A549 (cell line): ENCODE measurements at regions not wholly inside any gene's neighbourhood (a gene's known extent, or its start where the extent isn't known, plus 50 kb on each side); places are given as distances from the start of the nearest gene placed in this dataset.

Experiments used
- EP300 ChIP-seq, 2 experiments: fragments of >200 bp; sonication (Bioruptor Twin); formaldehyde crosslinking; IDR thresholded peaks; 2 replicates in 1 of 2; 3 replicates in 1 of 2; pipeline ENCODE4 v1.6.1; 2016 to 2017
- HDAC2 ChIP-seq: fragments of 200-600 bp; sonication (generic); IDR thresholded peaks from 2 replicates; pipeline ENCODE4 v1.6.1; 2016
- HOXA7 ChIP-seq: fragments of 250-450 bp; sonication (Bioruptor Pico); IDR thresholded peaks from 2 replicates; pipeline ENCODE4 v1.5.0; 2020; ENCODE audit warnings: mild to moderate bottlenecking, moderate library complexity
- HOXB5 ChIP-seq: fragments of 250-450 bp; sonication (Bioruptor Pico); IDR thresholded peaks from 2 replicates; pipeline ENCODE4 v1.5.0; 2020; ENCODE audit warnings: mild to moderate bottlenecking, moderate library complexity
- JUN ChIP-seq, 2 experiments: fragments of >200 bp; sonication (Bioruptor Twin); formaldehyde crosslinking; IDR thresholded peaks; 2 replicates in 1 of 2; 3 replicates in 1 of 2; pipeline ENCODE4 v1.6.1; 2016 to 2017
- MAFK ChIP-seq: fragments of 450-650 bp; IDR thresholded peaks from 2 replicates; pipeline ENCODE4 v1.6.1; 2014; ENCODE audit not compliant: partially characterized antibody
- MAZ ChIP-seq: fragments of 150-350 bp; IDR thresholded peaks from 2 replicates; pipeline ENCODE4 v1.6.1; 2014; ENCODE audit warnings: antibody characterized with exemption, low read depth, low read length, borderline replicate concordance
- POLR2A ChIP-seq: IDR thresholded peaks from 2 replicates; pipeline ENCODE4 v1.6.1; 2012; ENCODE audit warnings: mild to moderate bottlenecking, low read length
- RCOR1 ChIP-seq: fragments of 150-350 bp; IDR thresholded peaks from 2 replicates; pipeline ENCODE4 v1.6.1; 2014; ENCODE audit warnings: antibody characterized with exemption, low read length, low read depth
- RFX5 ChIP-seq: fragments of 450-650 bp; IDR thresholded peaks from 2 replicates; pipeline ENCODE4 v1.7.1; 2014; ENCODE audit warnings: antibody characterized with exemption, mild to moderate bottlenecking, moderate library complexity
- TF ChIP-seq, protein P1 (sequence below): fragments of >200 bp; sonication (Bioruptor Twin); formaldehyde crosslinking; IDR thresholded peaks from 3 replicates; pipeline ENCODE4 v1.5.1; 2016
- TF ChIP-seq, protein P2 (sequence below): IDR thresholded peaks from 2 replicates; pipeline ENCODE4 v1.6.1; 2012
- TF ChIP-seq, protein P3 (sequence below): fragments of 200-600 bp; sonication (generic); IDR thresholded peaks from 2 replicates; pipeline ENCODE4 v1.6.1; 2016; ENCODE audit warnings: antibody characterized with exemption, mild to moderate bottlenecking, moderate library complexity
- TF ChIP-seq, protein P4 (sequence below): fragments of 150-350 bp; IDR thresholded peaks from 2 replicates; pipeline ENCODE4 v1.6.1; 2014; ENCODE audit warnings: low read depth, mild to moderate bottlenecking, low read length

DNA sequence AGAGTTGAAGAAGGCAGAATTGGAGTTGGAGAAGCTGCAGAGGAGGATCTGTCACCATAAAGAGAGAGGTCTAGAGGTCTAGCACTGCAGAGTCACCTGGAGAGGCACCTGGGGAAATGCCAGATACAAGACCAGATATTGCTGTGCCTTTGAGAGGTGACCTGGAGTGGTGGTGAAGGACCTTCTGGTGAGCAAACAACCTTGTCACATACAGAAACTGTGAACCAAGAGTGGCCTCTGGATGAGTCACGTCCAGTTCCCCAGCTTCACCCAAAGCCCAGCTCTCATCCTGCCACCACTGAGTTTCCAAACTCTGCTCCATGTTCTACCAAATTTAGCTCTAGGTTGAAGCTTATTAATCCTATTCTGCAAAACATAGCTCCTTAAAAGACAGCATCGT, 131.1 kb upstream of the FBXL7 start:
- TF ChIP-seq, protein P1, sequence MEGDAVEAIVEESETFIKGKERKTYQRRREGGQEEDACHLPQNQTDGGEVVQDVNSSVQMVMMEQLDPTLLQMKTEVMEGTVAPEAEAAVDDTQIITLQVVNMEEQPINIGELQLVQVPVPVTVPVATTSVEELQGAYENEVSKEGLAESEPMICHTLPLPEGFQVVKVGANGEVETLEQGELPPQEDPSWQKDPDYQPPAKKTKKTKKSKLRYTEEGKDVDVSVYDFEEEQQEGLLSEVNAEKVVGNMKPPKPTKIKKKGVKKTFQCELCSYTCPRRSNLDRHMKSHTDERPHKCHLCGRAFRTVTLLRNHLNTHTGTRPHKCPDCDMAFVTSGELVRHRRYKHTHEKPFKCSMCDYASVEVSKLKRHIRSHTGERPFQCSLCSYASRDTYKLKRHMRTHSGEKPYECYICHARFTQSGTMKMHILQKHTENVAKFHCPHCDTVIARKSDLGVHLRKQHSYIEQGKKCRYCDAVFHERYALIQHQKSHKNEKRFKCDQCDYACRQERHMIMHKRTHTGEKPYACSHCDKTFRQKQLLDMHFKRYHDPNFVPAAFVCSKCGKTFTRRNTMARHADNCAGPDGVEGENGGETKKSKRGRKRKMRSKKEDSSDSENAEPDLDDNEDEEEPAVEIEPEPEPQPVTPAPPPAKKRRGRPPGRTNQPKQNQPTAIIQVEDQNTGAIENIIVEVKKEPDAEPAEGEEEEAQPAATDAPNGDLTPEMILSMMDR = no peak
- no peak for TF ChIP-seq EP300 (IDR thresholded peaks at IDR 0.05)
- TF ChIP-seq HDAC2 = no peak
- TF ChIP-seq, protein P2, sequence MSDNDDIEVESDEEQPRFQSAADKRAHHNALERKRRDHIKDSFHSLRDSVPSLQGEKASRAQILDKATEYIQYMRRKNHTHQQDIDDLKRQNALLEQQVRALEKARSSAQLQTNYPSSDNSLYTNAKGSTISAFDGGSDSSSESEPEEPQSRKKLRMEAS = no peak
- TF ChIP-seq RFX5 = no peak
- no peak for TF ChIP-seq MAFK
- TF ChIP-seq JUN (IDR thresholded peaks at IDR 0.05) = no peak
- TF ChIP-seq, protein P3, sequence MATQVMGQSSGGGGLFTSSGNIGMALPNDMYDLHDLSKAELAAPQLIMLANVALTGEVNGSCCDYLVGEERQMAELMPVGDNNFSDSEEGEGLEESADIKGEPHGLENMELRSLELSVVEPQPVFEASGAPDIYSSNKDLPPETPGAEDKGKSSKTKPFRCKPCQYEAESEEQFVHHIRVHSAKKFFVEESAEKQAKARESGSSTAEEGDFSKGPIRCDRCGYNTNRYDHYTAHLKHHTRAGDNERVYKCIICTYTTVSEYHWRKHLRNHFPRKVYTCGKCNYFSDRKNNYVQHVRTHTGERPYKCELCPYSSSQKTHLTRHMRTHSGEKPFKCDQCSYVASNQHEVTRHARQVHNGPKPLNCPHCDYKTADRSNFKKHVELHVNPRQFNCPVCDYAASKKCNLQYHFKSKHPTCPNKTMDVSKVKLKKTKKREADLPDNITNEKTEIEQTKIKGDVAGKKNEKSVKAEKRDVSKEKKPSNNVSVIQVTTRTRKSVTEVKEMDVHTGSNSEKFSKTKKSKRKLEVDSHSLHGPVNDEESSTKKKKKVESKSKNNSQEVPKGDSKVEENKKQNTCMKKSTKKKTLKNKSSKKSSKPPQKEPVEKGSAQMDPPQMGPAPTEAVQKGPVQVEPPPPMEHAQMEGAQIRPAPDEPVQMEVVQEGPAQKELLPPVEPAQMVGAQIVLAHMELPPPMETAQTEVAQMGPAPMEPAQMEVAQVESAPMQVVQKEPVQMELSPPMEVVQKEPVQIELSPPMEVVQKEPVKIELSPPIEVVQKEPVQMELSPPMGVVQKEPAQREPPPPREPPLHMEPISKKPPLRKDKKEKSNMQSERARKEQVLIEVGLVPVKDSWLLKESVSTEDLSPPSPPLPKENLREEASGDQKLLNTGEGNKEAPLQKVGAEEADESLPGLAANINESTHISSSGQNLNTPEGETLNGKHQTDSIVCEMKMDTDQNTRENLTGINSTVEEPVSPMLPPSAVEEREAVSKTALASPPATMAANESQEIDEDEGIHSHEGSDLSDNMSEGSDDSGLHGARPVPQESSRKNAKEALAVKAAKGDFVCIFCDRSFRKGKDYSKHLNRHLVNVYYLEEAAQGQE = no peak
- TF ChIP-seq POLR2A = no peak
- TF ChIP-seq, protein P4, sequence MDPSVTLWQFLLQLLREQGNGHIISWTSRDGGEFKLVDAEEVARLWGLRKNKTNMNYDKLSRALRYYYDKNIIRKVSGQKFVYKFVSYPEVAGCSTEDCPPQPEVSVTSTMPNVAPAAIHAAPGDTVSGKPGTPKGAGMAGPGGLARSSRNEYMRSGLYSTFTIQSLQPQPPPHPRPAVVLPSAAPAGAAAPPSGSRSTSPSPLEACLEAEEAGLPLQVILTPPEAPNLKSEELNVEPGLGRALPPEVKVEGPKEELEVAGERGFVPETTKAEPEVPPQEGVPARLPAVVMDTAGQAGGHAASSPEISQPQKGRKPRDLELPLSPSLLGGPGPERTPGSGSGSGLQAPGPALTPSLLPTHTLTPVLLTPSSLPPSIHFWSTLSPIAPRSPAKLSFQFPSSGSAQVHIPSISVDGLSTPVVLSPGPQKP = no peak
- no peak for TF ChIP-seq MAZ
- no peak for TF ChIP-seq HOXA7 (CRISPR knock-in tag)
- no peak for TF ChIP-seq HOXB5 (CRISPR knock-in tag)
- no peak for TF ChIP-seq RCOR1
